Right cardiac atrium (tissue), 5 donors: ENCODE measurements at regions not wholly inside any gene's neighbourhood (a gene's known extent, or its start where the extent isn't known, plus 50 kb on each side); places are given as distances from the start of the nearest gene placed in this dataset.
"Not testable (repeated sequence)": the region's sequence is repeated elsewhere in the genome, so short reads cannot be mapped to it uniquely, and the experiment has no call there.

ENCODE experiments used
- ATAC-seq, 2 donors: fragments of 200-7000 bp; cut with Tn5 transposase; one replicate each; pipeline versions ENCODE4 v1.8.0 to v1.9.1; 2020; ENCODE audit warnings: moderate library complexity in 2 of 2, mild to moderate bottlenecking in 1 of 2
- DNase-seq, 3 donors: peaks; one replicate each; pipeline ENCODE4 v3.0.0-alpha.2; 2020
- H3K27ac ChIP-seq: one replicate; pipeline ENCODE4 v1.5.1; 2013; ENCODE audit warnings: mild to moderate bottlenecking, low read length, control low read depth, moderate library complexity
- H3K27me3 ChIP-seq: one replicate; pipeline ENCODE4 v1.6.1; 2013; ENCODE audit not compliant: control insufficient read depth, insufficient read depth
- H3K4me1 ChIP-seq: one replicate; pipeline ENCODE4 v1.6.1; 2013; ENCODE audit warnings: low read length; ENCODE audit not compliant: control insufficient read depth, insufficient read depth
- H3K4me3 ChIP-seq: one replicate; pipeline ENCODE4 v1.5.1; 2013; ENCODE audit warnings: low read length, control low read depth
- H3K9me3 ChIP-seq: one replicate; pipeline ENCODE4 v1.6.1; 2013; ENCODE audit warnings: low read length; ENCODE audit not compliant: control insufficient read depth
- WGBS: extraction: QIAGEN DNeasy Blood & Tissue Kit; methylation state at CpG from one replicate; pipeline ENCODE4 v1.1.7; 2013; 5-methylcytosine and 5-hydroxymethylcytosine counted together
- intact Hi-C, 4 donors: fragments of 100-400 bp; cut with DNase I; formaldehyde crosslinking; loops; one replicate each; pipeline versions ENCODE4 v1.11.0 to v1.14.0; 2022 to 2023
- donor health status: healthy with polysubstance abuse.
- donor health status: DM: no; HTN: yes; CAD: no.
- donor health status: DM: no; HTN: no; CAD: no.
- donor health status: DM: no; HTN: yes; CAD: no; lungs with severe emphysema.
- donor health status: DM: yes; HTN: yes; CAD: no.

DNA sequence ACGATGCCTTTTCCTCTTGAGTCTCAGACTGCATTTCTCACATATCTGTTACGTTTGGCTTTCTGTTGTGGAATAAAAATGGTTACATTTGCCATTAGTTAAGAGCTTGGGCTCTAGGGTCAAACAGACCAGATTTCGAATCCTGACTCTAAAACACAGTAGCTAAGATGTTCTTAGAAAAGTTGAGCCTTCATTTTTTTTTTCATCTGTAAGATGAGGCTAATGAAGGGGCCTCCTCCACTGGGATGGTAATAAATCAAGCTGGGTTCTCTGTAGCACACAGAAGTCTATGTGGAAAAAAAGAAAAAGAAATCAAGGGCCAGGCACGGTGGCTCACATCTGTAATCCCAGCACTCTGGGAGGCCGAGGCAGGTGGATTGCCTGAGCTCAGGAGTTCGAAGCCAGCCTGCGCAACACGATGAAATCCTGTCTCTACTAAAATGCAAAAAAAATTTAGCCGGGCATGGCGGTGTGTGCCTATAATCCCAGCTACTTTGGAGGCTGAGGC is 49.9 kb upstream of the CAPRIN1 start:
- H3K27ac ChIP-seq: no peak overlapping the region
- peaks cover 2% of the 10 kb centered on the region for H3K4me1 ChIP-seq
- no peaks in the 10 kb centered on the region for H3K9me3 ChIP-seq
- no peak overlapping the region for H3K4me3 ChIP-seq
- intact Hi-C loops: loop anchor here in 1 of 4 donors (10.0 kb wide), 1 partner anchor 163 kb away; no protein-coding TSS in a partner anchor
- 82% methylated on average over 10 of the region's 10 CpGs for WGBS
- no peak for DNase-seq
- no peak for ATAC-seq
- H3K27me3 ChIP-seq: no peaks in the 10 kb centered on the region

DNA sequence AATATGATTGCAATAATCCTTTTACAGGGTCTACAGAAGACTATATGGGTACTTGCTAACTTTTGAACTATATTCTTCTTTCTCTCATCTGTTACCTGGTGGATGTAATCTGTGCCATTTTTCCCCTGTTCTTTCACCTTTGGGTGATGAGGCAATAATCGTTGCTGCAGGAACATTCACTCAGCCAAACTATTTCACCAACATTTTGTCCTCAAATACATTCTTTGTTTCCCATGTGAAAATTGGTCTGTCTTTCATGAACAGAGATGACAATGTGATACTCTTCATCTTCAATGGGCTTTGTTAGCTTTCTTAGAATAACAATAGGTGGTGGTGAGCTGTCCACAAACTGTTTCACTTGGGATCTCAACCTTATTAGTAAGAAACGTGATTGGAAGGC is 52.1 kb upstream of the CAPRIN1 start:
- H3K4me1 ChIP-seq: peaks cover 2% of the 10 kb centered on the region
- WGBS: 50% methylated on average over 2 of the region's 2 CpGs
- H3K9me3 ChIP-seq: no peaks in the 10 kb centered on the region
- no peak overlapping the region for H3K27ac ChIP-seq
- ATAC-seq (no peak), DNase-seq (no peak)
- no peak overlapping the region for H3K4me3 ChIP-seq
- no peaks in the 10 kb centered on the region for H3K27me3 ChIP-seq
- intact Hi-C loops: loop anchor here in 3 of 4 donors (5.0 kb wide), 2 partner anchors 358 to 363 kb away; partner anchors contain the start of gene ABTB2 (in 2 of the 3)

DNA sequence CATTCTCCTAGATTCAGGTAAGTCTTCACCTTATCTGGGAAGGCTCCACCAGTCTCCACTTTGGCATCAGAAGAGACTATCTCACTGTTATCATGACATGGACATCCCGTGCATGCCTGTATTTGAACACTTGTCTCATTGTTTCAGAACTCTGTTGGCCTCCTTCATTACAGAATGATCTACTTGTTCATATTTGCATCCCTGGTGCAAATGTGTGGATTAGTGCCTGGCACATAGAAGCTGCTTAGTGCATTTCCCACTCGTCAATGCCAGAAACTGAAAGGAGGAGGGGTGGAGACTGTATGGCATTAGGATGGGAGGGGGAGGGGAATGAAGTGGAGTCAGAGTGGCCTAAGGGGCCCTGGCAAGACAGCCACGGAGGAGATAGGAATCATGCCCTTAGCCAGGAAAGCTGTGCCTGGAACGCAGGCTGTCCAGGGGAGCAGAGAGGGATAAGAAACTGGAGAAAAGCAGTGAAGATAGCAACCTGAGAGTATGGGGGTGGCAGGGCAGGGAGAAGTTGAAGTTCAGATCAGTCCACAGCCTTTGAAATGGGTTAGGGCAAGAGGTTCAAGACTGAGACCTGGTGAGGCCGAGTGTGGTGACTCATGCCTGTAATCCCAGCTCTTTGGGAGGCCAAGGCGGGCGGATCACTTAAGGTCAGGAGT is 53.8 kb upstream of the CAPRIN1 start:
- DNase-seq (no peak), ATAC-seq (no peak)
- Histone ChIP-seq H3K9me3 (no peaks in the 10 kb centered on the region), H3K4me3 (no peak overlapping the region), H3K4me1 (peaks cover 2% of the 10 kb centered on the region), H3K27me3 (no peaks in the 10 kb centered on the region), H3K27ac (no peak overlapping the region)
- 48% methylated on average over 7 of the region's 7 CpGs for WGBS
- intact Hi-C loops: loop anchor here in 3 of 4 donors (5.0 kb wide), 2 partner anchors 360 to 365 kb away; partner anchors contain the start of gene ABTB2 (in 2 of the 3)

DNA sequence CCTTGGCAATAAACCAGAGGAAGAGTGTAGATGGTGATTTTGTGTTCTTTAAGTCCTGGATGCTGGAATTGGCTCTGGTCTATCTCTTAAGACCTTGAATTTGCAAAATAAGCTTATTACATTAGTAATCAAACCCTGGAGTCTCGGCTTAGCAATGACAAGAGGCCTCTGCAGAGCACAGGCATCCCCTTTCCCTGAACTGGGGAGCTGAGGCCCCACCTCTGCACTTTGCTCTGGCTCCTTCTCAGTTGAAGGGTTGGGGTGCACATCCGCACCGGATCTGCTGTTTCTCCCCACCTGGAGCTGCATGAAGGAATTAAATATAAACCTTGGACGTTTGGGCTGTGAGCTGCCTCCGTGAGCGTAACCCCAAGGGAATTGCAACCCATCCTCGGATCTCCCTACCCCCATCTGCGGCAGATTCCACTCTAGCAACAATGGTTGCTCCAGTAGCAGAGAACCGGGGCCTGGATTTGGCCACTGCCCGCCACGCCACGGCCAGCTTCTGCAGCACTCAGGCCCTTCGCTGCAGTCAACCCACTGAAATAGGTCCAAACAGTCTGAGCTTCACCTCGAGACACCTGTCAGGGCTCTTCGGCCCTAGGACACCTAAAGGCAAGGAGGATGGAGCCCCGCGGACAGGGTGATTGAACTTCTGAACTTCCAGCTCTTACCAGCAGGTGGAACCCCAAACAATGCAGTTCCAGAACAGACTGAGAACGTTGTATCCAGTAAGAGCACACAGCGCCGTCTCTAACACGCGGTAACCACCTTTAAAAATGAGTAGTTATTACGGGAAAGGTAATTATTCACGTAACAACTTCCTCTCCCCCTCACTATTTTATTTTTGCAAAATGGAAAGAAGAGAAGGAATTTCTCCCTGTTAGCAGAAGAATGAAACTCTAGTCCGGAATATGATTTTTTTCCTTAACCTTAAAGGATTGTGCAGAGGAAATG is 54.8 kb upstream of the CAPRIN1 start:
- peaks cover 2% of the 10 kb centered on the region for H3K4me1 ChIP-seq
- WGBS: 19% methylated on average over 25 of the region's 25 CpGs
- no peaks in the 10 kb centered on the region for H3K27me3 ChIP-seq
- no peaks in the 10 kb centered on the region for H3K9me3 ChIP-seq
- DNase-seq (peak; percentile 50 to 71 (median 53)), ATAC-seq (peak; percentile 94 to 96)
- intact Hi-C loops: loop anchor here in 3 of 4 donors (5.0 kb wide), 2 partner anchors 361 to 366 kb away; partner anchors contain the start of gene ABTB2 (in 2 of the 3)
- no peak overlapping the region for H3K27ac ChIP-seq
- H3K4me3 ChIP-seq: no peak overlapping the region

DNA sequence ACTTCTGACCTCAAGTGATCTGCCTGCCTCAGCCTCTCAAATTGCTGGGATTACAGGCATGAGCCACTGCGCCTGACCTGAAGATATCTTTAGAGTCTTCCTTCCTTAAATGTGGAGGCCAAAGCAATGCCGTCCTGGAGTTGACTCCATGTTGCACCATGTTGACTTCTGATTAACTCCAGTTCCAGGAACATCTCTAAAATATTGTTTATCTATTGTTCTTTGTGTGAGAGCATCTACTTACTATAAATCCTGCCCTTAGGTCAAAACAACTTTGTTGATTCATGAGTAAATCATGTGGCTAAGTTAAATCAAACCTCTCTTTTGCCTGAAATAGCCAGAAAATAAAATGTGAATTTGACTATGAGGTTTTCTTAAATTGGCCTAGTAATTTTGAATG is 56.6 kb upstream of the CAPRIN1 start:
- ATAC-seq (no peak), DNase-seq (no peak)
- H3K27ac ChIP-seq: no peak overlapping the region
- no peak overlapping the region for H3K4me3 ChIP-seq
- H3K27me3 ChIP-seq: no peaks in the 10 kb centered on the region
- 77% methylated on average over 2 of the region's 2 CpGs for WGBS
- H3K4me1 ChIP-seq: peaks cover 2% of the 10 kb centered on the region
- no peaks in the 10 kb centered on the region for H3K9me3 ChIP-seq
- intact Hi-C loops: loop anchor here in 3 of 4 donors (5.0 kb wide), 2 partner anchors 362 to 367 kb away; partner anchors contain the start of gene ABTB2 (in 2 of the 3)

DNA sequence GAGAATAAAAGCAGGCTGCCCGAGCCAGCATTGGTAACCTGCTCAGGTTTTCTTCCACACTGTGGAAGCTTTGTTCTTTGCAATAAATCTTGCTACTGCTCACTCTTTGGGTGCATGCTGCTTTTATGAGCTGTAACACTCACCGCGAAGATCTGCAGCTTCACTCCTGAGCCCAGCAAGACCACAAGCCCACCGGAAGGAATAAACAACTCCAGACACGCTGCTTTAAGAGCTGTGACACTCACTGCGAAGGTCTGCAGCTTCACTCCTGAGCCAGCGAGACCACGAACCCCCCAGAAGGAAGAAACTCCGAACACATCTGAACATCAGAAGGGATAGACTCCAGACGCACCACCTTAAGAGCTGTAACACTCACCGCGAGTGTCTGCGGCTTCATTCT is 60.4 kb upstream of the CAPRIN1 start:
- ATAC-seq, H3K4me3 ChIP-seq, intact Hi-C loops, H3K4me1 ChIP-seq, DNase-seq, H3K27me3 ChIP-seq, H3K27ac ChIP-seq, H3K9me3 ChIP-seq: not testable (repeated sequence)
- WGBS: 79% methylated on average over 13 of the region's 13 CpGs

DNA sequence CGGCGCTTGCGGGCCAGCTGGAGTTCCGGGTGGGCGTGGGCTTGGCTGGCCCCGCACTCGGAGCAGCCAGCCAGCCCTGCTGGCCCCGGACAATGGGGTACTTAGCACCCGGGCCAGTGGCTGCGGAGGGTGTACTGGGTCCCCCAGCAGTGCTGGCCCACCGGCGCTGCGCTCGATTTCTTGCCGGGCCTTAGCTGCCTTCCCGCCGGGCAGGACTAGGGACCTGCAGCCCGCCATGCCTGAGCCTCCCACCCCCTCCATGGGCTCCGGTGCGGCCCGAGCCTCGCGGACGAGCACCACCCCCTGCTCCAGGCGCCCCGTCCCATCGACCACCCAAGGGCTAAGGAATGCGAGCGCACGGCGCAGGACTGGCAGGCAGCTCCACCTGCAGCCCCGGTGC is 61.4 kb upstream of the CAPRIN1 start:
- H3K9me3 ChIP-seq, intact Hi-C loops, ATAC-seq, H3K27me3 ChIP-seq, H3K27ac ChIP-seq, H3K4me1 ChIP-seq, H3K4me3 ChIP-seq: not testable (repeated sequence)
- peak in 1 of 3 donors; percentile 60 for DNase-seq
- WGBS: 93% methylated on average over 32 of the region's 32 CpGs

DNA sequence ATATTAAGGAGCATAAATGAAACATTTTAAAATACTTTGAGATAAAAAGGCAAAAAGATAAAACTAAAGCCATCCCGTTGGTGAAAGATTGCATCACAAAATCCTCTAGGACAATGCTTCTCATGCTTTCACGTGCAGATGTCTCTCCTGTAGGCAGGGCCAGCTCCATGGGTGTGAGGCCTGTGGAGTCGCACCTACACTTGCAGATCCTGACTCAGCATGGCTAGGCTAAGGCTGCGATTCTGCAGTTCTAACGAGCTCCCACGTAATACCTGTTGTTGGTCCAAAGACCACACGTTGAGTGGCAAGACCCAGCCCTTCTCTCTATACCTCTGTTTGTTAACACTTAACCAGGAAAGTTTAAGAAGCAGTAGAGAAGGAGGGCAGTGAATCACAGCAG is 62.1 kb upstream of the CAPRIN1 start:
- no peaks in the 10 kb centered on the region for H3K9me3 ChIP-seq
- intact Hi-C loops: no loop called here
- H3K4me3 ChIP-seq: no peak overlapping the region
- no peaks in the 10 kb centered on the region for H3K27me3 ChIP-seq
- H3K4me1 ChIP-seq: no peaks in the 10 kb centered on the region
- 71% methylated on average over 7 of the region's 7 CpGs for WGBS
- H3K27ac ChIP-seq: no peak overlapping the region
- ATAC-seq (no peak), DNase-seq (no peak)

DNA sequence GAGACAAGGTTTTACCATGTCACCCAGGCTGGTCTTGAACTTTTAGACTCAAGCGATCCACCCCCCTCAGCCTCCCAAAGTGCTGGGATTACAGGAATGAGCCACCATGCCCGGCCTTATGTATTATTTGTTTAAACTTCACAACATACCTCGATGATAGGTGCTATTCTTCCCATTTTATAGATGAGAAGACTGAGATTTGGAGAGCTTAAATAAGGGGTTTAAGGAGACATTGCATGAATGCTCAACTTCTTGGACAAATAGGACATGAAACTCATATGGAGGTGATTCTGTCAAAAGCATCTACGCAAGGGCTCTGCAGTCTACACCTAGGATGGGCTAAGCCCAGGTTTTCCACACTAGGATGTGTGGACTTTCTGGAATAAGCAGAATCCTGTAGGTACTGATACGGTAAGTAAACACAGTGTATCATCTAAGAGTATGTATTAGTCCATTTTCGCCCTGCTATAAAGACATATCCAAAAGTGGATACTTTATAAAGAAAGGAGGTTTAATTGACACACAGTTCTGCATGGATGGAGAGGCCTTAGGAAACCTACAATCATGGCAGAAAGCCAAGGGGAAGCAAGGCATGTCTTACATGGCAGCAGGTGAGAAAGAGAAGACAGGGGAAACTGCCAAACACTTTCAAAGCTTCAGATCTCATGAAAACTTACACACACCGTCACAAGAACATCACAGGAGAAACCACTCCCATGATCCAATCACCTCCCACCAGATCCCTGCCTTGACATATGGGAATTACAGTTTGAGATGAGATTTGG is 62.8 kb upstream of the CAPRIN1 start:
- 85% methylated on average over 7 of the region's 7 CpGs for WGBS
- no peak for DNase-seq
- Histone ChIP-seq H3K4me3 (no peak overlapping the region), H3K27me3 (no peaks in the 10 kb centered on the region), H3K4me1 (no peaks in the 10 kb centered on the region), H3K9me3 (no peaks in the 10 kb centered on the region), H3K27ac (no peak overlapping the region)
- no peak for ATAC-seq
- intact Hi-C loops: no loop called here

DNA sequence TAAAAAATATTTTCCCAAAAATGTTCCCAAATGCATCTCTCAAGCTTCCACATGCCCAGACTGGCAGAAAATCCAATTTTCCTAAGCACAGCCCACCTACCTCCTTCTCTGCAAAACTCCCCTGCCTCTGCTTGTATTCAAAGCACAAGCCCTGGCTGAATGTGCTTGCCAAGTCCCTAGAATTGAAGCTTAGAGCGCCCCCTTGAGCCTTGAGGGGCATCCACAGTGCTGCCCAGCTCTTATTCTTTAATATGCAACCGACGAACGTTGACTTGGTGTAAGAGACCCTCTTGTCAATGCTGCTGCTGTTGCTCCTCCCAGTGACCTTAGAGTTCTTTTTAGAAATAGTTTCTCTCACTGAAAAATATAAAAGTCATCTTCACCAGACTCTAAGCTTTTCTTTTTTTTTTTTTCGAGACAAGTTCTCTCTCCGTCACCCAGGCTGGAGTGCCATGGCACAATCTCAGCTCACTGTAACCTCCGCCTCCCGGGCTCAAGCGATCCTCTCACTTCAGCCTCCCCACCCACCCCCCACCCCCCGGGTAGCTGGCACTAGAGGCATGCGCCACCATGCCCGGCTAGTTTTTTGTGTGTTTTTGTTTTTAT is 63.5 kb upstream of the CAPRIN1 start:
- ATAC-seq: peak; percentile 88 to 90
- DNase-seq: peak; percentile 65 to 81 (median 74)
- no peak overlapping the region for H3K27ac ChIP-seq
- H3K27me3 ChIP-seq: no peaks in the 10 kb centered on the region
- WGBS: 54% methylated on average over 12 of the region's 12 CpGs
- no peak overlapping the region for H3K4me3 ChIP-seq
- no peaks in the 10 kb centered on the region for H3K4me1 ChIP-seq
- no peaks in the 10 kb centered on the region for H3K9me3 ChIP-seq
- intact Hi-C loops: no loop called here
